ENCODE measurements at regions not wholly inside any gene's neighbourhood (a gene's known extent, or its start where the extent isn't known, plus 50 kb on each side); places are given as distances from the start of the nearest gene placed in this dataset.

- Histone ChIP-seq H3K4me3 (ENCODE audit: low read depth, low read length) (no peak overlapping the region), H3K27ac (no peak overlapping the region), H3K27me3 (replicated peaks) (peaks cover 12% of the 10 kb centered on the region), H3K36me3 (replicated peaks) (no peaks in the 10 kb centered on the region)
- DNase-seq, result no peak
- in situ Hi-C loops (cut with HindIII; ENCODE audit: low pct_ligation_motif_present, low sequenced_read_pairs), result no loop called here
- TF ChIP-seq CTCF (IDR thresholded peaks at IDR 0.05; ENCODE audit: low read depth, low read length, missing control alignments), result no peak
Measured at GRCh38 chr11:119515771-119516400, 92.9 kb upstream of the THY1 start.

DNA sequence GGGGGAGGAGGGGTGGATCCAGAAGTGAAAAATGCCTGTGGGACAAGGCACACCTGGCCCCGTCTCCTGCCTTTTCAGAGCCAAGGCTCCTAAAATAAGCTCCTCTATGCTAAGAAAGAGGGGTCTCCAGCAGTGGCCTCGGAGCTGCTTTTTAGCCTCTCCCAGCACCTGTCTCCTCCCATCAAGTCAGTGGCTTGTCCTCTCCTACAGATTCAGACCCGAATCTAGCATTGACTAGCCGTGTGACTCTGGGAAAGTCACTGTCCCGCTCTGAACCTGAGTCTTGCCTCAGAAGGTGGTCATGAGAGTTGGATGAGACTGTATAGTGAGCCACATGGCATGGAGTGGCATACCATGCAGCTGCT is 90.8 kb upstream of the THY1 start:
- in situ Hi-C loops (cut with HindIII; ENCODE audit: low pct_ligation_motif_present, low sequenced_read_pairs), result no loop called here
- peaks cover 12% of the 10 kb centered on the region for H3K27me3 ChIP-seq (replicated peaks)
- H3K36me3 ChIP-seq (replicated peaks), result no peaks in the 10 kb centered on the region
- DNase-seq, result no peak
- no peak overlapping the region for H3K27ac ChIP-seq
- TF ChIP-seq CTCF (IDR thresholded peaks at IDR 0.05; ENCODE audit: low read depth, low read length, missing control alignments), result no peak
- H3K4me3 ChIP-seq (ENCODE audit: low read depth, low read length), result no peak overlapping the region

DNA sequence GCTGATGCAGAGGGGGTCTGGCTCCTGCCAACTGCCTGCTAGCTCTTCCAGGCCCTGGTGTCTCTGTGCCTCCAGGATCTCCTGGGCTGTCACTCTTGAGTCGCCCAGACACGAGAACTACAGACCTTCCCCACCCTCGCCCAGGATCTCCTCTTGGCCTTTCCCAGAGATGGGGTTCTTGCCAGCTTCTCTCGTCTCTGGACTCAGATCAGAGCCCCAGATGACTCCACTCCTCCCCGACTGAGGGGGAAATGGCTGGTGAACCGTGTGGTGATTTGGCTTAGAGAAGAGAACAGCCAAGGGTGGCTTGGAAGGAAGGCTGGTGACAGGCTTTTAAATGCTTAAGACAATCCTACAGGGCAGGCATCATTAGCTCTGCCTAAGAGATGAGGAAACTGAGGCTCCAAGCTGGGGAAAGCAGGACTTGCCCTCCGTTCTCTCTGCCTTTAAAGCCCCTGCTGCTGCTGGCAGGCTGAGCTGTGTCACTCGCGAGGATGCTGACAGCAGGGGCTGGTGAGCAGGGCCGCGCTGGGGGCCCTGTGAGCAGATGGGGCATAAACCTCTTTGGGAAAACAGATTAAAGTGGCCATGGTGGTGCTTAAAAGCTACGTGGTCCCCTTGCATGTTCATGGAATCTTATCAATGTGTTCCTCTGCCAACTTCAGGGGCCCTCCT is 90.3 kb upstream of the THY1 start:
- H3K4me3 ChIP-seq (ENCODE audit: low read depth, low read length), result no peak overlapping the region
- no peak for TF ChIP-seq CTCF (IDR thresholded peaks at IDR 0.05; ENCODE audit: low read depth, low read length, missing control alignments)
- in situ Hi-C loops (cut with HindIII; ENCODE audit: low pct_ligation_motif_present, low sequenced_read_pairs), result no loop called here
- peaks cover 12% of the 10 kb centered on the region for H3K27me3 ChIP-seq (replicated peaks)
- H3K36me3 ChIP-seq (replicated peaks), result no peaks in the 10 kb centered on the region
- no peak overlapping the region for H3K27ac ChIP-seq
- no peak for DNase-seq

DNA sequence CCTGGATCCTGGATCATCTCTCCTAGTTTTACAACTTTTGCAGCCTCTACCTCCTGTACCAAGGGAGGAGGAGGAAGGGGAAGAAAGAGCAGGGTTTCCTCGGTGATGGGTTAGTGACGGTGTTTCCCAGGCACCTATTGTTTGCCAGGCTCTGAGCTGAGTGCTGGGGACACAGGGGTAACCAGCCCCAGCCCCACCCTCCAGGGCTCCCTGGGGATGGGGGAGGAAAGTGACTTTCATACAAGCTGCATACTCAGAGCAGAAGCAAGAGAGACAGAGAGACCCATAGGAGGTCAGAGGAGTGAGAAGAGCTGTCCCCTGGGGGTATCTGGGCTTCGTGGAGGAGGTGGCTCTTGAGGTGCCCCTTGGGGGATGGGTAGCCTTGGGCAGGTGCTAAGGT is 89.4 kb upstream of the THY1 start:
- H3K27me3 ChIP-seq (replicated peaks), result peaks cover 12% of the 10 kb centered on the region
- no peak for TF ChIP-seq CTCF (IDR thresholded peaks at IDR 0.05; ENCODE audit: low read depth, low read length, missing control alignments)
- no peak for DNase-seq
- H3K27ac ChIP-seq, result no peak overlapping the region
- in situ Hi-C loops (cut with HindIII; ENCODE audit: low pct_ligation_motif_present, low sequenced_read_pairs), result no loop called here
- no peak overlapping the region for H3K4me3 ChIP-seq (ENCODE audit: low read depth, low read length)
- no peaks in the 10 kb centered on the region for H3K36me3 ChIP-seq (replicated peaks)

- Histone ChIP-seq H3K27me3 (replicated peaks) (peaks cover 12% of the 10 kb centered on the region), H3K4me3 (ENCODE audit: low read depth, low read length) (no peak overlapping the region), H3K27ac (no peak overlapping the region), H3K36me3 (replicated peaks) (no peaks in the 10 kb centered on the region)
- TF ChIP-seq CTCF (IDR thresholded peaks at IDR 0.05; ENCODE audit: low read depth, low read length, missing control alignments), result no peak
- in situ Hi-C loops (cut with HindIII; ENCODE audit: low pct_ligation_motif_present, low sequenced_read_pairs), result no loop called here
- DNase-seq, result no peak
Measured at GRCh38 chr11:119511614-119512306, 88.8 kb upstream of the THY1 start.

Data from brain microvascular endothelial cell (primary cell).